Fibroblast of lung (primary cell): ENCODE measurements at regions not wholly inside any gene's neighbourhood (a gene's known extent, or its start where the extent isn't known, plus 50 kb on each side); places are given as distances from the start of the nearest gene placed in this dataset.

Experiments
- CTCF ChIP-seq, 2 donors: IDR thresholded peaks in 1 of 2; conservative IDR thresholded peaks in 1 of 2; 1 replicate in 1 of 2; 2 replicates in 1 of 2; pipeline ENCODE4 v1.5.1; 2011 to 2012; ENCODE audit warnings: low read length in 2 of 2, control low read depth in 1 of 2, inconsistent platforms in 1 of 2, low read depth in 1 of 2, mild to moderate bottlenecking in 1 of 2
- EZH2 ChIP-seq: IDR thresholded peaks from 2 replicates; pipeline ENCODE4 v1.5.1; 2012; ENCODE audit warnings: low read length, control low read depth, mild to moderate bottlenecking; ENCODE audit errors: missing control alignments

DNA sequence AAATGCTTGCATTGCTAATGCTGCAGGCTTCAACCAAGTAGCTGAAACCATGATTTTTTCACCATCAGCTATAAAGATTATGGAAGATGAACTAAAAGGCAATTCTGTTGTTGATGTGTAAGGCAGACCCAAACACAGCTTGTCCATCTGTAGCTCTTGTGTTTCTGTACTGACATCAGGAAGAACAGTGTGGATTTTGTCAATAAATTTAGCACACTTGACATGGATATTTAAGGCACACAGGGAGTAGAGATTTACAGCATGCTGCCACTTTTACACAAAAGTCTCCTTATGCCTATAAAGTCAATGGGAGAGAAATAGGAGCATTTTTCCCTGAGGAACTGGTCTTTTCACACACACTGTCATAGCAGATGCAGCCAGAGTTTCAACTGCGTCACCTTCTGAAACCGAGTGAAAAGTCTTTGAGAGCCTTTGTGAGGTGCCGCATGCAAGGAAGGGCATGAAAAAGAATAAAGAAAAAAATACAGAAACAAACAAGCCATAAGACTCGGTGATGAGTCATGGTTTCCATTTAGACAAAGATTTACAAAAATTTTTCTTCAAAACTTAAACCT, 261.4 kb upstream of the TFAP2D start:
- no peak for TF ChIP-seq CTCF (conservative IDR thresholded peaks at IDR 0.05 in 1 of 2, IDR thresholded peaks at IDR 0.05 in 1 of 2; ENCODE audit: low read depth in 1 of 2, low read length in 2 of 2)
- no peak for TF ChIP-seq EZH2
